ENCODE measurements at regions not wholly inside any gene's neighbourhood (a gene's known extent, or its start where the extent isn't known, plus 50 kb on each side); places are given as distances from the start of the nearest gene placed in this dataset.

DNA sequence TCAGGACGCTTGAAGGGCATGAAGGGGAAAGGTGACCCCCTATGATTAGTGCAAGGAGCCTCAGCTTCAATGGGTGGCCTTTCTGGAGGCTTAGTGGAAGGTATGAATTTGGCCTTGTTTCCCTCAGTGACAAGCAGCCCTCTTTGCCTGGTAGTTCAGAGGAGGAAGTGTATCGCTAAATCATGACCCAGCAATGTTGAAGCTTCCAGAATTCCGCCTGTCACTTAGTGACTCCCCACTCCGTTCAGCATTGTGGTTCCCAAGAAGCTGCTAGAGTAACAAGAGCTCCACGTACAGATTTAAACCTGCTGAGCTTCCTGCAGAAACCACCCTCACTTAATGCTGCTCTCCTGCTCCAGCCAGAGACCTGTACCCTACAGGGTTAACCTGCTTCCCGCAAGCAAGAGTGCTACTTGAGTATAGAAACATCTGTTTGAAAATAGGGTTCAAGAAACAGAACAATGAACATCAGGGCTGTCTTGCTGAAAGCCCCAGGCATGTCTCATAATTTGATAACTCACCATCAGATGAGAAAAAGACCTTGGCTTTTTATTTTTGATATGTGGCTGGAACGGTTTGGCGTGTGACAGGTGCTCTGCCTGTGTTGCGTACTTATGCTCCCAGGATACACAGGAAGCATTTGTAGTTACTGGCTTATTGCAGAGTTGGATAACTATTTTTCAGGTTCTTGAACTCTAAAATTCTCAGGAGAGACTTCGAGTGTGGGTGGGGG lies 105.2 kb downstream of the UCHL1 start:
- TF ChIP-seq, protein P1, sequence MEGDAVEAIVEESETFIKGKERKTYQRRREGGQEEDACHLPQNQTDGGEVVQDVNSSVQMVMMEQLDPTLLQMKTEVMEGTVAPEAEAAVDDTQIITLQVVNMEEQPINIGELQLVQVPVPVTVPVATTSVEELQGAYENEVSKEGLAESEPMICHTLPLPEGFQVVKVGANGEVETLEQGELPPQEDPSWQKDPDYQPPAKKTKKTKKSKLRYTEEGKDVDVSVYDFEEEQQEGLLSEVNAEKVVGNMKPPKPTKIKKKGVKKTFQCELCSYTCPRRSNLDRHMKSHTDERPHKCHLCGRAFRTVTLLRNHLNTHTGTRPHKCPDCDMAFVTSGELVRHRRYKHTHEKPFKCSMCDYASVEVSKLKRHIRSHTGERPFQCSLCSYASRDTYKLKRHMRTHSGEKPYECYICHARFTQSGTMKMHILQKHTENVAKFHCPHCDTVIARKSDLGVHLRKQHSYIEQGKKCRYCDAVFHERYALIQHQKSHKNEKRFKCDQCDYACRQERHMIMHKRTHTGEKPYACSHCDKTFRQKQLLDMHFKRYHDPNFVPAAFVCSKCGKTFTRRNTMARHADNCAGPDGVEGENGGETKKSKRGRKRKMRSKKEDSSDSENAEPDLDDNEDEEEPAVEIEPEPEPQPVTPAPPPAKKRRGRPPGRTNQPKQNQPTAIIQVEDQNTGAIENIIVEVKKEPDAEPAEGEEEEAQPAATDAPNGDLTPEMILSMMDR (IDR thresholded peaks at IDR 0.05; ENCODE audit: borderline replicate concordance, extremely low read depth, insufficient read depth) = no peak
- no peaks in the 10 kb centered on the region for H3K36me3 ChIP-seq (ENCODE audit: control insufficient read depth in 2 of 3, insufficient read depth in 3 of 3, low read length in 3 of 3)
- peak overlapping the region; percentile 55 to 88 (median 85) for H3K4me3 ChIP-seq (ENCODE audit: low read length in 3 of 3)
- peaks cover 0 to 24% (median 22%) of the 10 kb centered on the region in 3 donors for H3K4me1 ChIP-seq (ENCODE audit: control insufficient read depth in 2 of 3, insufficient read depth in 2 of 3, low read depth in 1 of 3, low read length in 3 of 3)
- H3K9me3 ChIP-seq (ENCODE audit: control insufficient read depth in 2 of 3, insufficient read depth in 1 of 3, low read length in 3 of 3) = no peaks in the 10 kb centered on the region
- peak overlapping the region; percentile 88 for H3K27ac ChIP-seq (ENCODE audit: low read depth in 2 of 2, low read length in 2 of 2)
- no peak for FAIRE-seq
- intact Hi-C loops (cut with DNase I) = no loop called here
- DNase-seq = peak in 2 of 5 donors; percentile 29 to 40
- no peaks in the 10 kb centered on the region for H3K27me3 ChIP-seq (ENCODE audit: control insufficient read depth, insufficient read depth, low read length)
- H3K9ac ChIP-seq (ENCODE audit: low read length in 3 of 3) = peak overlapping the region; percentile 26 to 72 (median 64)

DNA sequence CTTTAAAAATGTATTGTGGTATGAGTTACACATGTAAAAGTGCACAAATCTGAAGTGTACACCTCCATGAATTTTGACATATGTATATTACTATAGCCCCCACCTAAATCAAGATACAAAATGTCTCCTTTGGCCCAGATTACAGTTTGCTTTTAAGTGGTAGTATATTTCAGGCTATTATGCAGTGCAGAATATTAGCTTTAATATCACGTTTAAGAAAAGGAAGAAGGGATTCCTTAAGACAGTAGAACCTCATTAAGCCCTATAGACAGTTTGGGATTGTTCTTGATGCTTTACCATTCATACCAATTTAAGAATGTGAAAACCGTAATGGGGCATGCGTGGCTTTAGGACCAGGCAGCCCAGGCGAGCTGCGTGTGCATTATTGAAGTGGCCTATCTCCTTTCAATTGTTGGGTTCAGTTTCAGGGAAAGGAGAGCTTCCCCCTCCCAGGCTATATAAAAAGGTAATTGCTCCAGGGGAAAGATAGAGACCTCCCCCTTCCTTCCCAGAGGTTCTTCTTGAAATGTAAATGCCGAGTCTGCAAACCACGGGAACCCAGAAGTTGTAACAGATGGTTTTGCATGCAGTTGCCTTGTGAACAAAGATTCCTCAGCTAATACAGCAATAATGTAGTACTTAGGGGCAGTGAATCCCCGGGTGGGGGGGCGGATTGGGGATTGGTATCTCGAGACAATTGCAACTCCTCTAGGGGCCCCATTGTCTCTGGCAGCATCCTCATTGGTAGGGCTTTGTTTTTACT lies 106.1 kb downstream of the UCHL1 start:
- H3K4me1 ChIP-seq (ENCODE audit: control insufficient read depth in 2 of 3, insufficient read depth in 2 of 3, low read depth in 1 of 3, low read length in 3 of 3) = peaks cover 0 to 26% (median 22%) of the 10 kb centered on the region in 3 donors
- H3K4me3 ChIP-seq (ENCODE audit: low read length in 3 of 3) = peak overlapping the region in 2 of 3 donors; percentile 85 to 88
- DNase-seq (peak in 1 of 5 donors; percentile 18), FAIRE-seq (no peak)
- no peaks in the 10 kb centered on the region for H3K36me3 ChIP-seq (ENCODE audit: control insufficient read depth in 2 of 3, insufficient read depth in 3 of 3, low read length in 3 of 3)
- TF ChIP-seq, protein P1 (IDR thresholded peaks at IDR 0.05; ENCODE audit: borderline replicate concordance, extremely low read depth, insufficient read depth) = no peak
- H3K9me3 ChIP-seq (ENCODE audit: control insufficient read depth in 2 of 3, insufficient read depth in 1 of 3, low read length in 3 of 3) = no peaks in the 10 kb centered on the region
- intact Hi-C loops (cut with DNase I) = no loop called here
- H3K27me3 ChIP-seq (ENCODE audit: control insufficient read depth, insufficient read depth, low read length) = no peaks in the 10 kb centered on the region
- H3K27ac ChIP-seq (ENCODE audit: low read depth in 2 of 2, low read length in 2 of 2) = peak overlapping the region; percentile 88
- H3K9ac ChIP-seq (ENCODE audit: low read length in 3 of 3) = peak overlapping the region in 2 of 3 donors; percentile 20 to 64

DNA sequence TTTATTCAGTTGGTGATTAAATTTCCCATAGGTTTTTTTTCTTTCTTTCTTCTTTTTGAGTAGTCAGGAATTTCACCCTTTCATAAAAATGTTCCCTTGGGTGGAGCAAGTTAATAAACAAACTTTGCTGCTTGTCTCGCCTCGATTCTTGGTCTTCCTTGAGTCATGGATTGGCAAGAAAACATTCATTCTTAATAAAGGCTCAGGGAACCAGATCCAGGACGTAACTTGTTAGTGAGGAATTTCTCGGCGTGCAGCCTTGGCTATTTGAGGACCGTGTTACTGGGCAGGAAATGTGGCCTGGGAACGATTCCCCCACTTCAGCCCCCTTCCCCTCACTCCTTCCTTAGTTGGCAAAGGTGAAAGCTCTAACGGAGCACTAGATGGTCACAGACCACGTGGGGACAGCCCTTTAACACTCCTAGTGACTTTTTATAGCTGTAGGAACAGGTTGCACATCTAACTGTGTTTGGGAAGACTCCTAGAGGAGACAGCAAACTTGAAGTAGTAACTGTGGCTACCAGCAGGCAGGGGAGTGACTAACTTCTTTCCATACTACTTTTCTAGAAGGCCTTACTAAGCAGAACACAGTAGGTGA lies 106.8 kb downstream of the UCHL1 start:
- Histone ChIP-seq H3K9ac (ENCODE audit: low read length in 3 of 3) (peak overlapping the region in 1 of 3 donors; percentile 64), H3K27ac (ENCODE audit: low read depth in 2 of 2, low read length in 2 of 2) (peak overlapping the region; percentile 77 to 88), H3K9me3 (ENCODE audit: control insufficient read depth in 2 of 3, insufficient read depth in 1 of 3, low read length in 3 of 3) (no peaks in the 10 kb centered on the region), H3K27me3 (ENCODE audit: control insufficient read depth, insufficient read depth, low read length) (no peaks in the 10 kb centered on the region), H3K4me3 (ENCODE audit: low read length in 3 of 3) (peak overlapping the region; percentile 1 to 88 (median 5)), H3K36me3 (ENCODE audit: control insufficient read depth in 2 of 3, insufficient read depth in 3 of 3, low read length in 3 of 3) (no peaks in the 10 kb centered on the region), H3K4me1 (ENCODE audit: control insufficient read depth in 2 of 3, insufficient read depth in 2 of 3, low read depth in 1 of 3, low read length in 3 of 3) (peaks cover 0 to 23% (median 22%) of the 10 kb centered on the region in 3 donors)
- TF ChIP-seq, protein P1 (IDR thresholded peaks at IDR 0.05; ENCODE audit: borderline replicate concordance, extremely low read depth, insufficient read depth) = no peak
- peak in 3 of 5 donors; percentile 42 to 59 (median 54) for DNase-seq
- no peak for FAIRE-seq
- intact Hi-C loops (cut with DNase I) = no loop called here

Data from kidney (tissue), 13 donors.